Esophagus muscularis mucosa (tissue), 3 donors: ENCODE measurements at regions not wholly inside any gene's neighbourhood (a gene's known extent, or its start where the extent isn't known, plus 50 kb on each side); places are given as distances from the start of the nearest gene placed in this dataset.

ENCODE experiments used
- CTCF ChIP-seq, 3 experiments: fragments of 200-600 bp in 2 of 3; fragments of 450-650 bp in 1 of 3; sonication (generic) in 2 of 3; IDR thresholded peaks; one replicate each; pipeline ENCODE4 v1.5.1; 2017 to 2019; ENCODE audit warnings: antibody characterized with exemption in 3 of 3, mild to moderate bottlenecking in 2 of 3, moderate library complexity in 1 of 3
- POLR2A ChIP-seq: fragments of 450-650 bp; IDR thresholded peaks from one replicate; pipeline ENCODE4 v1.6.1; 2017; ENCODE audit warnings: antibody characterized with exemption, moderate library complexity, mild to moderate bottlenecking, low read depth

GRCh38 chr6:10014557-10014956, 400.3 kb downstream of the TFAP2A start:
- TF ChIP-seq CTCF (IDR thresholded peaks at IDR 0.05), result no peak
- no peak for TF ChIP-seq POLR2A
